Cardiac fibroblast (primary cell): ENCODE measurements at regions not wholly inside any gene's neighbourhood (a gene's known extent, or its start where the extent isn't known, plus 50 kb on each side); places are given as distances from the start of the nearest gene placed in this dataset.

Experiments
- DNase-seq, 2 donors: peaks; one replicate each; pipeline versions ENCODE4 v3.0.0 to v3.0.0-alpha.2; 2010; ENCODE audit warnings: low read depth in 2 of 2
- H3K4me3 ChIP-seq, 2 donors: replicated peaks in 1 of 2; 1 replicate in 1 of 2; 2 replicates in 1 of 2; pipeline ENCODE4 v1.5.1; 2011; ENCODE audit warnings: low read depth in 2 of 2, low read length in 2 of 2, mild to moderate bottlenecking in 2 of 2, moderate library complexity in 1 of 2
- CTCF ChIP-seq: IDR thresholded peaks from one replicate; pipeline ENCODE4 v1.5.1; 2011; ENCODE audit warnings: low read depth, mild to moderate bottlenecking, low read length, inconsistent platforms

- no peak overlapping the region for H3K4me3 ChIP-seq
- no peak for DNase-seq
- no peak for TF ChIP-seq CTCF
Measured at GRCh38 chr4:126137782-126138170, 823.0 kb downstream of the FAT4 start.

- H3K4me3 ChIP-seq: no peak overlapping the region
- no peak for TF ChIP-seq CTCF
- DNase-seq: no peak
Measured at GRCh38 chr4:126144543-126145237, 829.9 kb downstream of the FAT4 start.

GRCh38 chr4:126168484-126168883 is 853.7 kb downstream of the FAT4 start:
- TF ChIP-seq CTCF: no peak
- no peak overlapping the region for H3K4me3 ChIP-seq
- DNase-seq: no peak

GRCh38 chr4:126172126-126172525 is 857.4 kb downstream of the FAT4 start:
- no peak overlapping the region for H3K4me3 ChIP-seq
- TF ChIP-seq CTCF: no peak
- DNase-seq: no peak

GRCh38 chr4:126174627-126175026 is 859.9 kb downstream of the FAT4 start:
- TF ChIP-seq CTCF: no peak
- H3K4me3 ChIP-seq: no peak overlapping the region
- DNase-seq: no peak

- TF ChIP-seq CTCF: no peak
- no peak for DNase-seq
- H3K4me3 ChIP-seq: no peak overlapping the region
Measured at GRCh38 chr4:126180642-126181041, 865.9 kb downstream of the FAT4 start.

- no peak for DNase-seq
- no peak overlapping the region for H3K4me3 ChIP-seq
- no peak for TF ChIP-seq CTCF
Measured at GRCh38 chr4:126182336-126182735, 867.6 kb downstream of the FAT4 start.
